Suprapubic skin (tissue), 4 donors: ENCODE measurements at regions not wholly inside any gene's neighbourhood (a gene's known extent, or its start where the extent isn't known, plus 50 kb on each side); places are given as distances from the start of the nearest gene placed in this dataset.

Experiments
- DNase-seq, 2 donors: peaks; one replicate each; pipeline ENCODE4 v3.0.0-alpha.2; 2019; ENCODE audit warnings: low spot score in 2 of 2
- H3K27ac ChIP-seq: fragments of 200-600 bp; sonication (generic); one replicate; pipeline ENCODE4 v1.5.1; 2019
- H3K27me3 ChIP-seq: fragments of 200-600 bp; sonication (generic); one replicate; pipeline ENCODE4 v1.5.1; 2019
- H3K36me3 ChIP-seq: fragments of 200-600 bp; sonication (generic); one replicate; pipeline ENCODE4 v1.5.1; 2019
- H3K4me1 ChIP-seq: fragments of 200-600 bp; sonication (generic); one replicate; pipeline ENCODE4 v1.5.1; 2019
- H3K4me3 ChIP-seq: fragments of 200-600 bp; sonication (generic); one replicate; pipeline ENCODE4 v1.5.1; 2019; ENCODE audit warnings: mild to moderate bottlenecking
- H3K9me3 ChIP-seq: fragments of 200-600 bp; sonication (generic); one replicate; pipeline ENCODE4 v1.5.1; 2019
- EP300 ChIP-seq: sonication (generic); formaldehyde crosslinking; IDR thresholded peaks from one replicate; pipeline ENCODE4 v1.6.1; 2017; ENCODE audit warnings: antibody characterized with exemption
- POLR2A ChIP-seq, 2 donors: fragments of 450-650 bp; IDR thresholded peaks; one replicate each; pipeline ENCODE4 v1.6.1; 2017; ENCODE audit warnings: antibody characterized with exemption in 2 of 2, mild to moderate bottlenecking in 2 of 2, moderate library complexity in 2 of 2
- POLR2AphosphoS5 ChIP-seq, 3 donors: sonication (generic); formaldehyde crosslinking; IDR thresholded peaks; one replicate each; pipeline ENCODE4 v1.6.1; 2017; ENCODE audit warnings: antibody characterized with exemption in 3 of 3
- WGBS: methylation state at CpG from one replicate; pipeline ENCODE4 v1.1.5; 2018; 5-methylcytosine and 5-hydroxymethylcytosine counted together
- TF ChIP-seq, protein P1 (sequence below), 2 donors: fragments of 200-600 bp in 1 of 2; fragments of 450-650 bp in 1 of 2; sonication (generic) in 1 of 2; IDR thresholded peaks; one replicate each; pipeline ENCODE4 v1.5.1; 2016 to 2019; ENCODE audit warnings: antibody characterized with exemption in 2 of 2, mild to moderate bottlenecking in 1 of 2, moderate library complexity in 1 of 2

DNA sequence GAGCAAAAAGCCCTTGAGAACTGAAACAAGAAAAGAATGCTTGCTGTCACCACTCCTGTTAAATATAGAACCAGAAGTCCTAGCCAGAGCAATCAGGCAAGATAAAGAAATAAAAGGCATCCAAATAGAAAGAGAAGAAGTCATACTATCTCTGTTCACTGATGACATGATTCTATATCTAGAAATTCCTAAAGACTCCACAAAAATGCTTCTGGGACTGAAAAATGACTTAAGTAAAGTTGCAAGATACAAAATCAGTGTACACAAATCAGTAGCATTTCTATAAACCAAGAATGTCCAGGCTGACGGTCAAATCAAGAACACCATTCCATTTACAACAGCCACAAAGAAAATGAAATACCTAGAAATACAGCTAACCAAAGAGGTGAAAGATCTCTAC is 552.7 kb upstream of the SLIT2 start:
- H3K36me3 ChIP-seq = no peaks in the 10 kb centered on the region
- DNase-seq = no peak
- H3K4me1 ChIP-seq = no peaks in the 10 kb centered on the region
- TF ChIP-seq EP300 (no peak), POLR2A (IDR thresholded peaks at IDR 0.05) (no peak), POLR2AphosphoS5 (IDR thresholded peaks at IDR 0.05) (no peak)
- TF ChIP-seq, protein P1, sequence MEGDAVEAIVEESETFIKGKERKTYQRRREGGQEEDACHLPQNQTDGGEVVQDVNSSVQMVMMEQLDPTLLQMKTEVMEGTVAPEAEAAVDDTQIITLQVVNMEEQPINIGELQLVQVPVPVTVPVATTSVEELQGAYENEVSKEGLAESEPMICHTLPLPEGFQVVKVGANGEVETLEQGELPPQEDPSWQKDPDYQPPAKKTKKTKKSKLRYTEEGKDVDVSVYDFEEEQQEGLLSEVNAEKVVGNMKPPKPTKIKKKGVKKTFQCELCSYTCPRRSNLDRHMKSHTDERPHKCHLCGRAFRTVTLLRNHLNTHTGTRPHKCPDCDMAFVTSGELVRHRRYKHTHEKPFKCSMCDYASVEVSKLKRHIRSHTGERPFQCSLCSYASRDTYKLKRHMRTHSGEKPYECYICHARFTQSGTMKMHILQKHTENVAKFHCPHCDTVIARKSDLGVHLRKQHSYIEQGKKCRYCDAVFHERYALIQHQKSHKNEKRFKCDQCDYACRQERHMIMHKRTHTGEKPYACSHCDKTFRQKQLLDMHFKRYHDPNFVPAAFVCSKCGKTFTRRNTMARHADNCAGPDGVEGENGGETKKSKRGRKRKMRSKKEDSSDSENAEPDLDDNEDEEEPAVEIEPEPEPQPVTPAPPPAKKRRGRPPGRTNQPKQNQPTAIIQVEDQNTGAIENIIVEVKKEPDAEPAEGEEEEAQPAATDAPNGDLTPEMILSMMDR (IDR thresholded peaks at IDR 0.05) = no peak
- H3K27me3 ChIP-seq = no peaks in the 10 kb centered on the region
- no peaks in the 10 kb centered on the region for H3K9me3 ChIP-seq
- no peak overlapping the region for H3K27ac ChIP-seq
- WGBS = 97% methylated on average over 1 of the region's 1 CpG
- no peak overlapping the region for H3K4me3 ChIP-seq

DNA sequence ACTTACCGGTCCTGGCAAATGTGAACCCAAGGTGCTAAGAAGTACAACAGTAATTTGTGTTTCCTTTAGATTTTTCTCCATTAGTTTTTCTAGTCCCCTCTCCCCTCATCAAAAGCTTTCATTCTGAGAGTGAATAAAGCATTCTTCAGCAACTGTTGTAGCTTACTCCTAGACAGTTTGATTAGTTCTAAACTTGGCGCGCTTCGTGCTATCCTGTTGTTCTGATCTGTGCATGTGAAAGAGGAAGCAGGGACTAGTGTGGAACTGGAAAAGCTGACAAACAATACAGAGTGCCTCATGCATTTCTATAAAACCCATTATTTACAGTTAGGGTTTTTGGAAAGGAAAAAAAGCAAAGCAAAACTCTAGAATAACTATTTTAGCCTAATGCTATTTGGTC is 556.9 kb upstream of the SLIT2 start:
- no peak for TF ChIP-seq EP300
- TF ChIP-seq POLR2AphosphoS5 (IDR thresholded peaks at IDR 0.05) = no peak
- TF ChIP-seq POLR2A (IDR thresholded peaks at IDR 0.05) = no peak
- TF ChIP-seq, protein P1 (IDR thresholded peaks at IDR 0.05) = no peak
- Histone ChIP-seq H3K9me3 (no peaks in the 10 kb centered on the region), H3K27me3 (no peaks in the 10 kb centered on the region), H3K4me3 (no peak overlapping the region), H3K4me1 (no peaks in the 10 kb centered on the region), H3K27ac (no peak overlapping the region), H3K36me3 (no peaks in the 10 kb centered on the region)
- no peak for DNase-seq
- 75% methylated on average over 4 of the region's 4 CpGs for WGBS

DNA sequence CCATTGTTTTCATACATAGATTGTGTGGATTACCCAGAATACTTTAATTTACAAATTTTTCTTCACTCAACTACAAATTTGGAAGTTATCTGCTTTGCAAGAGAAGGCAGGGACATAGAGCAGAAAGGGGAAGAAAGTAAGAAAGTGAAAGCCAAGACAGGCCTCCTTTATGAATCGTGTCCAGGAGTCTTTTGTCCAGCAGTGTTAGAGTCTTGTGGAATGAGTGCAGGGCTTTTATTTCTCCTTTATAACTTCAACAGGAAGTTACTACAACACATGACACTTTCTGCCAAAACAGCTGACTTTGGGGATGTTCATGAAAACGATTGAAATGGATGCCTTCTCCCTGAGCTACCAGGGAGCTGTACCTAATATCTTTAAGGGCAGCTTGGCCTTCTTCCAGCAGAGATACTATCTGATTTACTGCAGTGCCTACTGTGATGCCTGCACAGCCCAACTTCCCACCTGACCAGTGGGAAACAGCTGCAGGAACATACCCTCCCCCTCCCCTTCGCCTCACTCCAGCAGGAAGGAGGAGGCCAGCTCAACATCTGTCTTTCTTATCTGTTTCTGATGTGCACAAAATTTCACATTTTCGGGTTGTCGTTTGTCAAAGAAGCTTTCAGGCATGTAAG is 557.7 kb upstream of the SLIT2 start:
- H3K4me1 ChIP-seq = no peaks in the 10 kb centered on the region
- H3K27me3 ChIP-seq = no peaks in the 10 kb centered on the region
- DNase-seq = no peak
- TF ChIP-seq POLR2A (IDR thresholded peaks at IDR 0.05) = no peak
- no peak for TF ChIP-seq EP300
- TF ChIP-seq POLR2AphosphoS5 (IDR thresholded peaks at IDR 0.05) = no peak
- TF ChIP-seq, protein P1 (IDR thresholded peaks at IDR 0.05) = no peak
- H3K9me3 ChIP-seq = no peaks in the 10 kb centered on the region
- H3K36me3 ChIP-seq = no peaks in the 10 kb centered on the region
- WGBS = 35% methylated on average over 5 of the region's 5 CpGs
- H3K27ac ChIP-seq = no peak overlapping the region
- no peak overlapping the region for H3K4me3 ChIP-seq

DNA sequence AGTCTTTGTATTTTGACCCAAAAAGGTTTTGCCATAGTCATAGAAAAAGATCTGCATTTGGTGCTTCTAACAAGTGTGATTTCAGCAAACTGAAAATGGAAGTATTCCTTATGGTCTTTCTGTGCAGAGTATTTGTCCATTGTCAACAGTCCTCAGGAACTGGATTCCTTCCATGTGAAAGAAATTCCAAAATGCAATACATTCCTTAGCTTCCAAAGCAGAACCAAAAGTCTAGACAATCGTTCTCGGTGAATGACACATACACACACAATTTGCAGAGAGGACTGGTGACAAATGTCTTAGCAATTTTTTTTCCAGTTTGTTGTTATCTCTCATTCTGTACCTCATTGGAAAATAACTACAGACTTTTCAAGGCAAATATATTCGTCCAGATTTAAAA is 562.2 kb upstream of the SLIT2 start:
- TF ChIP-seq POLR2A (IDR thresholded peaks at IDR 0.05) (no peak), POLR2AphosphoS5 (IDR thresholded peaks at IDR 0.05) (no peak), EP300 (no peak)
- TF ChIP-seq, protein P1 (IDR thresholded peaks at IDR 0.05) = no peak
- no peak for DNase-seq
- Histone ChIP-seq H3K27me3 (no peaks in the 10 kb centered on the region), H3K4me3 (no peak overlapping the region), H3K36me3 (no peaks in the 10 kb centered on the region), H3K9me3 (no peaks in the 10 kb centered on the region), H3K4me1 (no peaks in the 10 kb centered on the region), H3K27ac (no peak overlapping the region)
- 52% methylated on average over 3 of the region's 3 CpGs for WGBS

DNA sequence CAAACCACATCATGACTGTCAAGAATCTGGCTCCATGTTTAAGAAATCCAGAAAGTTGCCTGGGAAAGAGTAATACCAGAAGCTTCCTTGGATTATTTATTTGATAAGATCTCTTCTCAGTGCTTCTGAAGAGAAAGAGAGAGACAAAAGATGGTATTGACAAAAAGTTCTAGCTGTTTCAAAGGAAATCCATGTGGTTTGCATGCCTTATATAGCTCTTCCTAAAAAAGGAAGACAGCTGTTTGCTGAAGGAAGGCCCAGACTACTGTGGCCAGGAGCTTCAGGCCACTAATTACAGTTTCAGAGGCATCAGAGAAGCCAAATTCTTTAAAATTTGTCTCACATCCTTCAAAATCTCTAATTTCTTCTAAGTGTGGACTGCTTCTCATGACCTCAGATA is 565.2 kb upstream of the SLIT2 start:
- DNase-seq = no peak
- Histone ChIP-seq H3K9me3 (no peaks in the 10 kb centered on the region), H3K27me3 (no peaks in the 10 kb centered on the region), H3K27ac (no peak overlapping the region), H3K36me3 (no peaks in the 10 kb centered on the region), H3K4me1 (no peaks in the 10 kb centered on the region), H3K4me3 (no peak overlapping the region)
- TF ChIP-seq POLR2AphosphoS5 (IDR thresholded peaks at IDR 0.05) = no peak
- TF ChIP-seq EP300 = no peak
- TF ChIP-seq, protein P1 (IDR thresholded peaks at IDR 0.05) = no peak
- no peak for TF ChIP-seq POLR2A (IDR thresholded peaks at IDR 0.05)
